HG03378 (cell line): ENCODE measurements at regions not wholly inside any gene's neighbourhood (a gene's known extent, or its start where the extent isn't known, plus 50 kb on each side); places are given as distances from the start of the nearest gene placed in this dataset.
"Not testable (repeated sequence)": the region's sequence is repeated elsewhere in the genome, so short reads cannot be mapped to it uniquely, and the experiment has no call there.

Experiments used
- ATAC-seq: cut with Tn5 transposase; IDR thresholded peaks from one replicate; pipeline ENCODE4 v1.9.1; 2021; ENCODE audit warnings: mild to moderate bottlenecking, moderate library complexity; ENCODE audit not compliant: unreplicated experiment

DNA sequence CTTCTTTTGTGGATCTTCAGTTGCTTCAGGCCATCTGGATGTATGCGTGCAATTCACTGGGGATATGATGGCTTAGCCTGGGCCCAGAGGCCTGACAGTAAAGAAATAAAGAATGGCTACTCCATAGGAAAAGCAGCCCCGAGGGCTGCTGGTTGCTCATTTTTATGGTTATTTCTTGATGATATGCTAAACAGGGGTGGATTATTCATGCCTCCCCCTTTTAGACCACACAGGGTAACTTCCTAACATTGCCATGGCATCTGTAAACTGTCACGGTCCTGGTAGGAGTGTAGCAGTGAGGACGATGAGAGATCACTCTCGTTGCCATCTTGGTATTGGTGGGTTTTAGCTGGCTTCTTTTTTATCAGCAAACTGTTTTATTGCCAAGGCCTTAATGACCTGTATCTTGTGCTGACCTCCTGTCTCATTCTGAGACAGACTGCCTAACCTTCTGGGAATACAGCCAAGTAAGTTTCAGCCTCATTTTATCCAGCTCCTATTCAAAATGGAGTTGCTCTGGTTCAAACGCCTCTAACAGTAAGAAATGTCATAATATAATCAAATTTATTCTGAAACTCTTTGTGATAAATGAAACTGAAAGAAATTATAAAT, 60.5 kb downstream of the DSEL start:
- no peak for ATAC-seq

DNA sequence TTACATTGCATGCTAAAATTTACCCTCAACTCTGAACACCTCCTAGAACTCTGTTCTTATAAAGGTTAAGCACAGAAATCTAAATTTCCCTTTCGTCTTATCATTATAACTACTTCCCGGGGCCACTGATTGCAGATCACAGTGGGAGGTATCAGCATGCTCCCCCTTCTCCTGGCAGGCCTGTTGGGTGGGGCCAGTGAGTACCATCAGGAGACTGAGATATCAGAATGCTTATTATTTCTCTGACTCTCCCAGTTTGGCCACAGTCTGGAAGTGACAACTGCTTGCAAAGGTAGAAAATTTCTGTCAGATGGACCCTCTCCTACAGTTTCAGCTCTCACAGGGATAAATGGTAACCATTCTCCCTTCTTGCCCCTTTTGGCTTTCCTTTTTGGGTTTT, 62.6 kb downstream of the DSEL start:
- no peak for ATAC-seq

DNA sequence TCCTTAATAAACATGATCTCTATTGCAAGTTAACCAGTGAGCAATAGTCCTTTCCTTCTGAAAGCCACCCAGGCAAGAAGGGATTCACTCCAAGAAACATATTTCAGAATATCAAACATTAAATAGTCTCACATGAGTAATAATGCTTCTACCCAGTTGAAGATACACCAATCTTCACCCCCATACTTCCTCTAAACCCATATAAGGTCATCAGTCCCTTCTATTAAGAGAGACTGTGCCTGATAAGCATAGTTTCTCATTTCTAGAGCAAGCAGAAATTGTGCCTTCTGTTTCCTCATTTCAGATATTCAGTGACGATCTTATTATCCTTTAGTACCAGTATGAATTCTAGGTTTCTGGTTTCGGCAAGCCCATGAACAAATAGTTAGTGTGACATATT, 64.6 kb downstream of the DSEL start:
- no peak for ATAC-seq

DNA sequence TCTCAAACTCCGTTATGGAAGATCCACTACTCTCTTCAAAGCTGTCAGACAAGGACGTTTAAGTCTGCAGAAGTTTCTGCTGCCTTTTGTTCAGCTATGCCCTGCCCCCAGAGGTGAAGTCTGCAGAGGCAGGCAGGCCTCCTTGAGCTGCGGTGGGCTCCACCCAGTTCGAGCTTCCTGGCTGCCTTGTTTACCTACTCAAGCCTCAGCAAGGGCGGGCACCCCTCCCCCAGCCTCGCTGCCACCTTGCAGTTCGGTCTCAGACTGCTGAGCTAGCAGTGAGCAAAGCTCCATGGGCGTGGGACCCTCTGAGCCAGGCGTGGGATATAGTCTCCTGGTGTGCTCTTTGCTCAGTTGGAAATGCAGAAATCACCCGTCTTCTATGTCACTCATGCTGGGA, 65.4 kb downstream of the DSEL start:
- ATAC-seq: not testable (repeated sequence)

DNA sequence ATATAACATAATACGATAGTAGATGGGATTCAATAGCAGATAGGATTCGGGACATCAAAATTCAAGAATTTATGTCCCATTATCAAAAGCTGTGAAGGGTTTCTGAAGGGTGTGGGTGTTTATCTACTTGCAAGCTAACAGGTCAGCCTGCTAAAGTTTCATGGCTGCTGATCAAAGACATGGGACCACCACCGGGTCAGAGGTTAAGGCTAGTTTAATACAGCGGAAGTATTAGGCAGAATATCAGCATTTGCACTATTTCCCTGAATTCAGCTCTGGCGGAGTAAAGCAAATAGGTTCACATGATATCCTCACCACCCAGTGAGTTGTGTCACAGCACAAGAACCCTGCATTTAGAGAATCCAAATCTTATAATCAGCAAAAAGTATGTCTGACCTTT, 82.5 kb downstream of the DSEL start:
- no peak for ATAC-seq

DNA sequence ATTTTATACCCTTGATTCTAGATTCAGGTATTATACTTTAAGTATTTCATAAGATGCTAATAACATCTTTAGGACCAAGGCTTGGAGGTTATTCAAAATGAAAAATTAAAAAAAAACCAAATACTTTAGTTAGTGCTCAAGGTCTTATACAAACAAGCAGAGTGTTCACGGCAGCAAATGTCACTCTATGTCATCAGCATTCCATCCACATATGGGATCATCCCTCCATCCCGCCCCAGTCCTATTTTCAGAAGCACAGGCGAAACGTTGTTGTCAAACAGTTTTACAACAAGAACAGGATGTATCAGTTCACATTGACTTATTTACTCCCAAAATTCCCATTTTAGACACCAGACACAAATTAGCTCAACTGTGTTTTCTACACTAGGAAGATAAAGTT, 83.7 kb downstream of the DSEL start:
- no peak for ATAC-seq

DNA sequence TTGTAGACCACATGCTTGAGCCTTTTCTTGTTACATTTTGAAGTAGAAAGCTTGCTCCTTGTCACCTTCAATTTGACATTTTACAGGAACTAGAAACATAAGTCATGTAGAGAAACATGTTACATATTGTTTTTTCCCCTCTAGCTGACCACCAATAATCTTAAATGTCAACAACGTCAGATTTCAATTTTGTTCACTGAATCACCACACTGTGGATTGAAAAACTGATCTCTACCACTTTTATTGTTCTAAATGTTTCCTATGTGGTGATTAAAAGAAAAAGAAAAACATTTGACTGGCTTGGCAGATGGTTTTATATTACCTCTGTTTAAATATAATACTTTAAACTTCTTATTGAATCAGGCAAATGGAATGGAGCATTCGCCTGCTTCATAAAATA, 87.7 kb downstream of the DSEL start:
- no peak for ATAC-seq

DNA sequence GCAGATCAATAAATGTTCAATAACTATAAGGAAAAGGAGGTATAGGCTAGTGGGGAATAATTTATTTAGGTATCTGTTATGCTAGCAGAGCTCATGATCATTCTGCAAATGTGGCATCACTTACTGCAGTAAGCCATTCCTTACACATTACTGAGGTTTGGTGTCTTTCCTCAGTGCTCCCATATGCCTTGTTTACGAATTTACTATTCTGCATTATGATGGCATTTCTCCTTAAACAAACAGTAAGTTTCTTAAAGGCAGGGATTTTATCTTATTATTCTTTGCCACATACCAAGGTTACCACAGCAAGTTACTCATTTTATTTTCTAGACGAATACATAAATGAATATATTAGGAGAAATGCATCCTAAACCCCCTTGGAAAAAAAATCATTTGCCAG, 88.4 kb downstream of the DSEL start:
- no peak for ATAC-seq

DNA sequence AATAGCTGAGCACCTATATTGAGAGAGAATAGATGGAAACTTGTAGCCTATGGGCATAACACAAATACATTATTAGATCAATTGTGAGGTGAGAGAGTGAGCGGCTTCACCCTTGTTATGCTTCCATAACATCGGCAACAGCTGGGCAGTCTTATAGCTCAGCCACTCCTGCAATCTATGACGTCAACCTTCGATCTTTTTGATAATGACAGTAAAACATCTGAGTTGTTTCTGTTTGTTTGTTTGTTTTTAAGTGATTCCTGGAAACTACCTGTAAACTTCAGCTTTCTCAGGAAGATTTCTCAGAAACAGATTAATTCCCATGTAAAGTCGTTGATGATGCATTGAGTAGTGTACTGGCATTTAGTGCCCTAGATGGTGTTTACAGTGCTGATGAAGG, 90.0 kb downstream of the DSEL start:
- ATAC-seq: no peak

DNA sequence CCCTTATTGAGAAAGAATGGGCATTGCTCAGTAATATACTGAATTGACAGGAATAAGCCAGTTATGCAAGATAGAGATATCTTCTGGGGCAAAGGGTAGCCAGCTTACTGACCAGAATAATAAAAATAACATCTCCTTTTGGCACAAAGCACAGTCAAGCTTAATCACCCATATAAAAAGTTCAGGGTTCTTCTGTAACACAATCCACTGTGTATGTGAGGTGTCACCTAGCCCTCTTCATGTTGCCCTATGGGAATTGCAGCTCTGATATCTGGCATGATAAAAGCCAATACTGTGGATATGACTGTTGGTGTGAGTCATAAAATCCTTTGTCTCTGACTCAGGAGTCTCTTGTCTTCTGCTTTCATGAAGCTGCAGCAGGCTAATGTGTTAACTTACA, 90.8 kb downstream of the DSEL start:
- no peak for ATAC-seq

DNA sequence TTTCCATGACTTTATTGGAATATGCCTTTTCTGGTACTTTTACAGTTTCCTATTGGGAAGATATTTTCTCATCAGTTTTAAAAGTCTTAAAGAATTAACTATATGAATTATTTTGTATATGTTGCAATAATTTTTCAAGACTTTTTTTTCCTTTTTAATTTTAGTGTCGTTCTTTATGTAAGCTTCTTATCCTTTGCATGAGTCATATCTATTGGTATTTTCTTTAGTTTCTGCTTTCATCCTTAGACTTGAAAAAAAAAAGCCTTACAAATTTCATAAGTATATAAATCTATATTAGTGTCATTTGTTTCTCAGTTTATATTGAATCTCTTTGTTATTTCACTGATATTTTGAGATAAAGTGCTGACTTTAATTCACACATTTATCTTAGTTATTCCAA, 94.9 kb downstream of the DSEL start:
- ATAC-seq: no peak

DNA sequence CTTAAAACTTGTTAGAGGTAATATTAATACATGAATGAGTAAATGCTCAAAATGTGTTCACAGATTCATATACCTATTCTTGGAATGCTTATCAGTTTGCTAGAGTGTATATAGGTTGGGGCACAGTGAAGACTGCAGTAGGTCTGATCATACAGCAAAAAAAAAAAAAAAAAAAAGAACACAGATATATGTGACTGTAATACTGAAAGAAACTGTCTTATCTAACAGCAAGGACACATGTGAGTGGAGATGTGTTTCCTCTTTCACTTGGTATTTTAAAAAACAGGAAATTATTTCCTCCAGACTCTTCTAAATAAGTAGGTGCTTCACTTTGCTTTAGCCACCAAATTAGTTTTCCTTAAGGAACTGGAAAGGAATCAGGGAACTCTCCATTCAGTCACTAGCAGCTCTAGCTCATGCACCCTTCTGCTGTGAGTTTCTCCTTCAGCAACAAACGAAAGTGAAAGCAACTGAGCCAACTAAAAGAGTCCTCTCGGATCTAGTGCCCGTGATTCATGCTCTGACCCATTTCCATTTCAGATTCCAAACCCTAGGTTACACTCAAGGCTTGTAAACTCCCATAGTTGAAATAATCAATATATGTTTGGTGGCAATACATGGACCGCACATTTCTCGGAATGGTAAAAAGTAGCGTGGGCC, 98.5 kb downstream of the DSEL start:
- peak; percentile 79 for ATAC-seq

DNA sequence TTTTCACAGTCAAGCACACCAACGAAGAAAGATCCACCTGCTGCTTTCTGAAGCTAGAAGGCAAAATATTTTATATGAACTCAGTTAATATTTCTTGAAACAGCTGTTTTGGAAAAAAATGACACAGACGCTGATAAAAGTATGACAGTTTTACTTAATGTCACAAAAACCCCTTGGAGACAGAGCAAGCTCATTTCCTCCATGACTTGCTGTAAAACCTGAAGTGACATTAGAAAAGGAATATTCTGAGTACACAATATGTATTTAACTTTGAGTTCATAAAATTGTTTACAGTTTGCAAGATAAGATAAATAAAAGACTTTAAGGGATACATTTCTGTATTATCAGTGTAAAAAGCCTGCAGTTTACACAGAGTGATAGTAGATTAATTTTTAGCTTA, 105.4 kb downstream of the DSEL start:
- ATAC-seq: no peak

DNA sequence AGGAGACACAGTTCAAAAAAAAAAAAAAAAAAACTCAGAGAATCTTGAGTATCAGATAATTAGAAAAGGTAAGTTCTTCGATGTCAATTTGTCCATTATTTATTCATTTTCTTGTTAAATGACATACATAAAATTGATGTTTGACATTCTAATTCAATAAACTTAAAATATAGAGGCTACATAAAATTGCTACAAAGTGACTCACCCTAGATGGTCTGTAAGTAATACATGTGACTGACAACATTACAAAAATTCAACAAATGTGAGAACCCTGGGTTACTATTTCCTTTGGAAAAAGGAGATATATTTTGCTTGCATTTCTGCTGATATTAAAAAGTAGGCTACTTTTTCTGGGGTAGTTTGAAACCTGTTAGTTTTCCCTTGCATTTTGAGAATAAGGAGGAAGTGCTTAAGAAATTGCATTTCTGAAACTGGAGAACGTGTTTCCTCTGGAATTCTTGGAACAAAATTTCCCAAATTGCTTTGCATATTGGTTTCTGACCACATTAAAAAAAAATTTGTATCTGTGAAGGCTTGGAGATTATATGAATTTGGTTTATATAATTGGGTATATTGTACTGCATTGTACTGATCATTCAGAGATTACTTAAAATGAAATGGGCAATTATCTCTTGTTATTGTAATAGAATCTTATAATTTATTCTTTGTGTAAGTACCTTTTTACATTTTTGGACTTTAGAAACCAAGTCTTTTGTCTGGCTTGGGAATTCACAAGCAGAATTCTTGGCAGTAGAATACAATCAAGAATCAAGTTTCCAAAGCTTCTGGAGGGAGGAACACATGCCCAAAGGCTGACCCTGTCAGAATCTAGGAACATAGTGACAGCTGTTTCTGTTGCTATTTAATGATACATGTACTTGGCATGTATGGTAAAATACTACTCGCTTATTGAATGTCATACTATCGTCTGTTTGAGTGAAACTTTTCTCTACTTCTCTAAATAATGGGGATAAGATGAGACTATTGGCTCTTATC, 106.1 kb downstream of the DSEL start:
- ATAC-seq: no peak

DNA sequence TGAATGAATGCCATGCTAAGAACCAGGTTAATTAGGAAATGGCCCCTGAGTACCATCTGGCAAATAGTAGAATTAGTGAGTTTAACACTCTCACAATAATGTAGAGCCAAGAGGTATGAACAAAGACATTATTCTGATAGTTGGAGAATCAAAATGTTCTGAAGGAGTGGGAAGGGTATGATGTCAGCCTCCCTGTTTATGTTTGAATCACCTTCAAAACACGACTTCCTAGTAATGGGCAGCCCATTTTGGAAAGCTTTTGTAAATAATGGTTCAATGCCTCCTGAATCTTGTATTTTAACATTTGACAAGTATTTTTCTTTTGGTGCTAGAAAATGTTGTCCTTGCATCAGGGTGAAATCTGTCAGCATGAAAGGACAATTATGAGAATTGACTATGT, 108.3 kb downstream of the DSEL start:
- no peak for ATAC-seq

DNA sequence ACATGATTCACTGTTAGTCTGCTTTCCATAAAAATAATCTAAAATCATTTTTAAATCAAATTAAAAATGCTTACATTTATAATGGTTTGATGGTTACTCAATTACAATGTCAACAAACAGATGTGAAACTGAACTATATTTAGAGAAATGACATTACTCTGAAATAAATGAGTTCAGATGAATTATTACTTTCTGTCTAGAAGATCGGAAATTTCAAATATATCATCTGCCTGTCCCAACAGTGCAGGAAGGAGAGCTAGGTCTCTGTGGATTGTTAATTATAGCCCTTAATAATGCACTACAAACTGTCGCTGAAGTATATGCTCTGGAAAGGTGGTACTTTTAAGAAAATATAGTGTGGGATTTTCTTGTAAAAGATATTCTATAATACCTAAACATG, 109.8 kb downstream of the DSEL start:
- no peak for ATAC-seq

DNA sequence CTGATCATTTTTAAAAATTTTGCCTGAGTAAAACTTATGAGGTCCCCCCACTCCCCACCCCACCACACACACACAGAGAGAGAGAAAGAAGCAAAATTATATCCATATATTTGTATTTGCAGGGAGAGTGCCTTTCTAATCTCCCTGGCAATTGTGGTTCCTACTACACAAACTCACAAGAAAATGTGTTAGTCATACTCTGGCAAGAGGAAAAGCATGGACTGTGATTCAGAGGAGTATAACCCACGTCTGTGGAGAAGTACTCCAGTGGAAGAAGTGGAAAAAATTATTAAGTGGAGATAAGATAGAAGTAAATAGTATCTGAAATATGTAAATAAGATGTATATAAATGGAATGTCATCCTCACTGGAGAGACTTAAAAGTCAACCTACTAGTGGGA, 114.0 kb downstream of the DSEL start:
- no peak for ATAC-seq

DNA sequence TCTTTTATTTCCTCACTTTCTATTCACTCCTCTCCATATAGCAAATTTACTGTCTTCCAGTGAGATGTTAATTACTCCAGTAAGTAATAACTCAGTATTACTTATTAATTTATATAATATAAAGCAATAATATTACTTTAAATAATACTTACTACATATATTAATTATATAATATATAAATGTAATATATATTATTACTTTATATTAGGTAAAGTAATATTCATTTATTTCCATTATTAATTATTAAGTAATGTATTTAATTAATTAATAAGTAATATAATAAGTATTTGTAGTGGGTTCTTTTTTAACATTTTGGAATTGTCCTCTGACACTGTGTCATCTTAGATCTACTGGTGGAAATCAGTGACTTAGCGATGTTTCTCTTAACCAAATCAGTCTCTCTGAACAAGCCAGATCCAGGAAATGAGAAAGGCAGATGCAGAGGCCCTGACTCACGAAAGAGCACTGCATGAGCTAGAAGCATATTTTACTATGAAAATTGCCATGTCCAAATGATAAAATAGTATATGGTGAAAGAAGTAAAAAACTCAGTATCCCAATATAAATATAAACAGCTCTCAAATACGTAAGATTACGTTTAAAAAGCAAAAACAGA, 115.9 kb downstream of the DSEL start:
- ATAC-seq: no peak

DNA sequence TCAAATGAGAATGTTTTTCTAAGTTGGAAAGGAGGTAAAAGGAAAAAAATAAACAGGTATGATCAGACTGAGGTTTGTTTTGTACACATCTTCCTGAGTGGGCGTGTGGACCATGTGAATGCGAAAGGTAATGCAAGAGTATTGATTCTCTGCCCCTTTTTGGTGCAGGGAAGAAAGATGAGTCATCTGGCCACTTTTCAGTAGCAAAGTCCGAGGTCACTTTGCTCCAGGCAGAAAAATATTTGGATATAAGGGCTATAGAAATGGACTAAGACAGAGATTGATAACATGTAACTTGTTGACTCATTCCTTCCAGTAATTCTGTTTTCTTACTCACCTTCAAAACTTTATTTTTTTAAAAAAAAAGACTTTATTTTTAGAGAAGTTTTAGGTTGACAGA, 130.5 kb downstream of the DSEL start:
- ATAC-seq: no peak

DNA sequence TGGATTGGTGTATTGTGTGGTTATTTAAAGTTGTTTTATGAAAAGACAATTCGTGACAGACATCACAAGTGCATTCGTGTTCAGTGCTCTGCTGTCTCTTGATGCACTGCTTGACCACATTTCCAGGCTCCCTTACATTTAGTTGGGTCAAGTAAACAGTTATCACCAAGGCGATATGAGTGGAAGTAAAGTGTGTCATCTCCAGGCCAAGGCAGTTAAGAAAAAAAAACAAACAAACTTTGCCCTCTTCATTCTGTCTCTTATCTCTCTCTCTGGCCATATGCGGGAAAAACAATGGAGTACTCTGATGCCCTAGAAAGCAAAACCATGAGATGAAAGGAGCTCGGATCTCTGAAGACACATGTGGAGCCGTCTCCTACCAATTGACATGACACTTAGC, 131.1 kb downstream of the DSEL start:
- no peak for ATAC-seq

DNA sequence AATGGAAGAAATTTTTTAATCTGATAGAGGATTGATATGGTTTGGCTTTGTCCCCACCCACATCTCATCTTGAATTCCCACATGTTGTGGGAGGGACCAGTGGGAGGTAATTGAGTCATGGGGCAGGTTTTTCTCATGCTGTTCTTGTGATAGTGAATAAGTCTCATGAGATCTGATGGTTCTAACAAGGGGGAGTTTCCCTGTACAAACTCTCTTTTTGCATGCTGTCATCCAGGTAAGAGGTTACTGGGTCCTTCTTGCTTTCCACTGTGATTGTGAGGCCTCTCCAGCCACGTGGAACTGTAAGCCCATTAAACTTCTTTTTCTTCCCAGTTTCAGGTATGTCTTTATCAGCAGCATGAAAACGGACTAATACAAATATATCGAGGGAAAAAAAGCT, 132.5 kb downstream of the DSEL start:
- not testable (repeated sequence) for ATAC-seq
